ENCODE measurements at regions not wholly inside any gene's neighbourhood (a gene's known extent, or its start where the extent isn't known, plus 50 kb on each side); places are given as distances from the start of the nearest gene placed in this dataset.
"Not testable (repeated sequence)": the region's sequence is repeated elsewhere in the genome, so short reads cannot be mapped to it uniquely, and the experiment has no call there.

DNA sequence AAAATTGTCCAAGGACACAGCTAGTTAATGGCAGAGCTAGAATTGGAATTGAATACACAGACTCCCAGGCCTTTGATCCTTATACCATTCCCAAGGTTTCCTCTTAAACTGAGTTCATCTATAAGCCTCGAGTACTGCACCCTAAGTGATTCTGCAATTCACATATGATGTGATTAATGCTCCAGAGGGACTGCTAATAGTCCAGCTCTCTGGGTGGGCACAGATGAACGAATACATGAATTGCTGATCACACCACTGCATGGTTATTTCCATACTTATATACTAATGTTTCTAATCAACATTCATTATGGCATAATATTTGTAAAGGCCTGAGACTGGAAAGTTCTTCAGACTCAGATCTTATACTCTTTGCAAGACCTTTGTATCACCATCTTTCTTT is 101.8 kb downstream of the NUFIP1 start:
- no peak for DNase-seq

DNA sequence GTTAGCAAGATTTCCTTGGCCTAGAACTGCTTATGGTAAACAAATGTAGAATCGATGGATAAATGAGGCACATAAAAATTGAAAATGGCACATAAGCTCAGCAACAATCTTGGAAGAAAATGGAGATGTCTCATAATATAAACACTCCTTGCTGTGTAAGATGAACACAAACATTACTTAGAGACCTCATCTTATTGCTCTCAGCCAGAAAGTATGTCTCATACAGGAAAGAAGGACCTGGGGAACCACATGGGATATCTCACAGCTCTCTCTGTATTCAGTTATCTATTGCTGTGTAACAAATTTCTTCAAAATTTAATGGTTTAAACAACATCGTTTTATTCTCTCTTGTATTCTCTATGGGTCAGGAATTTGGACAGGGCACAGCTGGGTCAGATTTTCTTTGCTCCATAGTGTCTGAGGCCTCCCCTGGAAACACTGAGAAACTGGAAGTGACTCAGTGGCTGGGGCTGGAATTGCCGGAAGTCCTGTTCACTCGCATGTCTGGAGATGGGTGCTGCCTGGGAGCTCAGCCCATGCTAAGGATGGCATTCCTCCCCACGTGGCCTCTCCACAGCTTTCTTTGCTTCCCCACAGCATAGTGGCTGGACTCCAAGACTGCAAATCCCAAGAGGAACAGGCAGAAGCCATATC is 105.1 kb downstream of the NUFIP1 start:
- no peak for DNase-seq

DNA sequence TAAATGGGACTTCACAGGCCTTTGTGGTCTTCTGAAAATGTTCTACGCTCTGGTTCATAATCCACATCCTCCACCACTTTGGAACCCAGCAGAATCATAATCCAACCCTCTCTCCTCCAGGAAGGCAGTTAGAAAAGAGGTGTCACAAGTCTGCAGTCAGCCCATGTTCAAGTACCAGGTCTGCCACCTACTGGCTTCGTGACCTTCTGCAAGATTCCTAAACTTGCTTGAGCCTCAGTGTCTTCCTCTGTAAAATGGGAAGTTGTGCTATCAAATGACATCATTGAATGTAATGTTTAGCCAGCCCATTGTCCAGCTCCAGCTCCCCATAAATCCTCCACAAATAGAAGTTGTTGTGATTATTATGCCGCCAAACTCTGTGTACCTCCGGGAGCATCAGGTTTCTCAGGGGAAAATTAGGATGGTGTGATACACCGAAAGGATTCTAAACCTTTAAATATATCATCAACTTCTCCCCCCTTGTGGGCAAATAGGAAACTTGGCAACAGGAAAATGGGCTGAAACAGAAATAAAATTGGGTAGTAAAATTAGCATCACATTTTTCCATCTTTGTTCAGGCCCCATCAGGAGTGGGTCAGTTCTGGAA is 109.7 kb downstream of the NUFIP1 start:
- DNase-seq: no peak

DNA sequence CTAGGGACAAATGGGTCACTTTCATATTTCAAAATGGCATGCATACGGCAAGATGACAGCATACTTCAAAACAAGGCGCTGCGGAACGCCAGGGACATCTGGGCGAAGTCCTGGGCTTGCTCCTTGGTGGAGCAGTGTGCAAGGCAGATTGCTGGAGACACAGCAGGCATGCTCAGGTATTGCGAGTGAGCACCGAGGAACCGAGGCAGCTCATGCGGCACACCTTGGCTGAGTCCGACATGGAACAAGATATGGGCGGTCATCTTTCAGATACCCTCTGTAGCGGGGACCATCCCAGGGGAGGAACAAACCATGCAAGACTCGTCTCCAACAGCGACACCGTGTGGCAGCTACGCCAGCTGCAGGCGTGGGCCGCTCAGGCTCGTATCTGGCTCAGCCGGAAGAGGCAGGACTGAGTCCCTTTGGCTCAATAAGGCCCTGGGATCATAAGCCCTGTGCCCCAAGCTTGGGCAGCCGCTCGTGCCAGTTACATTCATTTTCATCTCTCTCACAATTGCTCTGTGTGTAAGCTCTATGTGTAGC is 112.4 kb downstream of the NUFIP1 start:
- DNase-seq: no peak

DNA sequence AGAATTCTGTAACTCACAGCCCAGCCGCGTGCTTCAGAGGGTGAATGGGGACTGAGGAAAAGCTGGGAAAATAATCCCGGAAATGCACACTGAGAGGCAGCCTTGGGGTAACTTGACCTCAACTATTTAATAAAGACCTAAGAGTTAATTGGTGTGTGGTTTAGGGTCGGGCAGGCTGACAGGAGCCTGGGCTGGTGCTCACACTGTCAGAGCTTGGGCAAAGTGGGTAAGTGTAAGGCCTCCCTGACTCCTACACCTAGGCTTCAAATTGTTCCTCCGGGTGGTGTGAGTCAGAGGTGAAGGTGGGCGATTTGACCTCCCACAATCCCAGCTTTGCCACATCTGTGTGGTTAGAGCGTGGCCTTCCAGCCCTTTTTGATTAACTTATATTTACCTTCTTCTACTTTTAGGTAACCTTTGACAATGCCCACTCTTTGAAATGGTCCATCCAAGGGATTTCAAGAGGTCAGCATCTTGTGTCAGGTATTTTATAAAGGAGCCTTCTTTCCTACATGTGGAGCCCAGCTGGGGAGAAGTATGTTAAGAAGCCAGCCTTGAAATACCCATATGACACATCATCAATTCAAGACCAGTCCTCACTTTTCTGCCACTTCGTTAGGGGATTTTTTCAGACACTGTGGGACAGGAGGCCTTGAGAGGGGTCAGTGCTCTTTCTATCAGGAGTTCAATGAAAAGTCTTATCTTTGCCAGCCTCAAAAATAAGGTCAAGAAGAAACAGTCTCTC is 114.2 kb downstream of the NUFIP1 start:
- DNase-seq: no peak

DNA sequence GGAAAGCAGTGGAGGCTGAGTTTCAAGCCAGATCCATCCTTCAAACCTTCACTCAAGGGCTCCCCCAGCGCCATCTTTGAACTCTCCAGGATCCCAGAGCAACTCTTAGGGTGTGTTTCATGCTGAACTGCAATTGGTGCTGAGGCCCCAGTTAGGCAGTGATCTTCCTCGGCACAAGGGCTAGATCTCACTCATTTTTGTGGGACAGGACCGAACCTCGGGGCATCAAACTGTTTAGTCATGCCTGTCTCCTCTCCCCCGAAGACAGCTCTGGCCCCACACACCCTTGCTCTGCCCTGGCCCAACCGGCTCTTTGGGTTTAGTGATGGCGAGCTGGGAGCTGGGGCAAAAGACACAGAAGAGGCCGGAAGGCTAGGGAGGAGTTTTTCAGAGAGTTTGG is 115.1 kb downstream of the NUFIP1 start:
- DNase-seq: no peak

DNA sequence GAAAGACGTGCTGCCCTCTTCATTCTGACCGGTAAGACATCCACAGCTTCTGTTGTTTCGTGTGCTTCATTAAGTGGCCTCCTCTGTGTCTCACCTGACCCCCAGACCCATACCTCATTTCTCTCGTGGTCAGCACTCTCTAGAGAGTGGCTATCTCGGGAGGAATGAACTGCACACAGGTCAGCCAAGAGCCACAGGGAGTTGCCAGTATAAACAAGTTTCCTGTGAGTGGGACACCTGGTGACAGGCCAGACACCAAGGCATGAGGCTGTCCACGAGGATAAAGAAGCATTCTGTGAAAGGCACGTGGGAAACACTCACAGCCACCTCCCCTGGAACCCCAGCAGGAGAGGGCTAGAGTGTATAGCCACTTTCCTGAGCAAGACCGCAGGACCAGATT is 115.8 kb downstream of the NUFIP1 start:
- DNase-seq: no peak

DNA sequence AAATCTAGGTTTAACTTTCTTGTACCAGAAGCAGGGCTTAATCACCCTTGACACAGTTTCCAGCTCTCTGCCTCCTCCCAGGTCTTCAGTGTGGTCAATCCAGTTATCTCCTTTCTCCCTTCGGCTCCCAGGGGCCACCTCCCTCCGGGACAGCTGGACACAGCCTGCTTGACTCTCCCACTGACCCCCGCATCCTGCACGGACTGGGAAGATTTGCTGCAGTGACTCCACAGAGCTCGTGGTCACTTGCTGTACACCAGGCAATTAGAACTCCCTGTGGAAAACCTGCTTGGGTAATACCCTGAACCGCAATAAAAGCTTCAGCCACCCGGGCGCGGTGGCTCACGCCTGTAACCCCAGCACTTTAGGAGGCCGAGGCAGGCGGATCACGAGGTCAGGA is 116.5 kb downstream of the NUFIP1 start:
- no peak for DNase-seq

DNA sequence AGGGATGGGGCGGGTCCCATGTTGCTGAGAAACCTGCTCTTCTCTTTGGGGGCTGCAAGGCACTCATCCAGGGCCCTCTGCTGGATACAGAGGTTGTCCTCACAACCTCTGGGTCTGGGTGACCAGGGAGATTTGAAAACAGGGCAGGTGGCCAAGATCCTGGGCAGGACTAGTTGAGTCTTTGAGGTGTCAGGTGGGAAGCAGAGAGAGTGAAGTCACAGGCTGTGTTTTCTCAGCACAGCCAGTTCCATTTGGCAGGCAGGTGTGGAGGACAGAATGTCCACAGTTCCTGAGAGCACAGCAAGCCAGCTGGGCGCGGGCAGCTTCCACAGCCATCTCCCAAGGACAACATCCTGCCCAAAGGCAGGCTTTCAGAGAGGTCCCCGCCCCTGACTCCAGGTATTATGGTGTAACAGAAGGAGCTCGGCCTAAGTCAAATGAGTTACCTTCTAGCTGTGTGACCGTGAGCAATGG is 118.8 kb downstream of the NUFIP1 start:
- no peak for DNase-seq

DNA sequence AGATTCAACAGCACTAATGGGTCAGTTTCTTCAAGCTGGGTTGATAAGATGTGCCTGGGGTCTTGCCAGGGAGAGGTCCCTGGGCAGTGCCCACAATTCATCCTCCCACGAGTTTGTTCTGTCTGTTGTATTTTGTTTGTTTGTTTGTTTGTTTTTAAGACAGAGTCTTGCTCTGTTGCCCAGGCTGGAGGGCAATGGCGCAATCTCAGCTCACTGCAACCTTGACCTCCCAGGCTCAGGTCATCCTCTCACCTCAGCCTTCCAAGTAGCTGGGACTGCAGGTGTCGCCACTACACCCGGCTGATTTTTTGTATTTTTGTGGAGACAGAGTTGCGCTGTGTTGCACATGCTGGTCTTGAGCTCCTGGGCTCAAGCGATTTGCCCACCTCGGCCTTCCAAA is 120.1 kb downstream of the NUFIP1 start:
- DNase-seq: no peak

DNA sequence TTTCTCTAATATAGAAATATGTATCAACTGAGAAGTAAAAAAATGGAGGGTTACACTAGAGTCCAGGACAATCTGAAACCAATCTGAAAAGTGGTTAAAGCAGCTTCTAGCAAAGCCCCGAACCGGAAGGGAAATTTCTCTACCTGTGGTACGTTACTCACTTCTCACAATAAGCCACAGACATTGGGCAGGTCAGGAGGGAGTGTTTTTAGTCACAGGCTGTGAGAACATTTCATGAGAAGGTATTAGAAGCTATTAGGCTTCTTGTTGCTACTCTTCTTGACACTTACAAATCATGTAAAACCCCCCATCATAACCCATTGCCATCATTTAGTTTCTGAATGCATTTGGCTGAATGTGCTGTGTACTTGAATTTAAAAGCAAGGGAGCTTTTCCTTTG is 120.9 kb downstream of the NUFIP1 start:
- no peak for DNase-seq

DNA sequence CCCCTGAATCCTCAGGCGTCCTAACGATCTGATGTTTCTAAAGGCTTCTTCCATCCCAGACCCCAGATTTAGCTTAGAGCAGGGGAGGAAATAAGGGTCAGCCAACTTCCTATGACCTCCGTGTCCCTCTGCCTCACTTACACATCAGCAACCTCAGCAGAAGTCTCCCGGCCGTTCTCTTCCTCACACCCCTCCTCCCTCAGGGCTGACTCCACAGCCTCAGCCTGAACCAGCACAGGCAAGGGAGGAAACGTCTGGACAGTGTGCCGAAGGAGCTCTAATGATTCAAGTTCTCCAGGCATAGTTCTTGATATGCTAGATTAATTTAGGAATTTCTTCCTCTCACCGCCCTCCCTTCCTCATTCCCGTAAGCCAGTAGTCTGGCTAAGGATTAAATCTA is 121.4 kb downstream of the NUFIP1 start:
- no peak for DNase-seq

DNA sequence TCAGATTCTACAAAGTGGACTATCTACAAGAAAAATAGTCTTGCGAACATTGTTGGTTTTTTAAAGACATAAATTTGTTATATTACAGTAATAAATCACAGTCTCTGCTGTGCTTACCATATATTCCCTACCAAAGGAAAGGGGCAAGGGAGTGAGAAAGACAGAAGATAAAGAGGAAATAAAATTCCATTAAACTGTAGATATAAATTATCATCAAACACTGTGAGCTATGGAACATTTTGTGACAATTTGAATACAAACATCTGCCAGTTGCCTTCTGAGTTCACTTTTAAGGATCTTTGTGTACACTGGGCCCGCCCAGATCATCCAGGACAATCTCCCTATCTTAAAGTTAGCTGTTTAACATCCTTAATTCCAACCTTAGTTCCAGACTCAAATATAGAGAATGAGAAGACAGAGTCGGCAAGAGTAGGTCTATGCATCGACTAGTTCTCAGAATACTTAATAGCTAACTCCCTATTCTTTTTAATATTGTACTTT is 122.8 kb downstream of the NUFIP1 start:
- no peak for DNase-seq

DNA sequence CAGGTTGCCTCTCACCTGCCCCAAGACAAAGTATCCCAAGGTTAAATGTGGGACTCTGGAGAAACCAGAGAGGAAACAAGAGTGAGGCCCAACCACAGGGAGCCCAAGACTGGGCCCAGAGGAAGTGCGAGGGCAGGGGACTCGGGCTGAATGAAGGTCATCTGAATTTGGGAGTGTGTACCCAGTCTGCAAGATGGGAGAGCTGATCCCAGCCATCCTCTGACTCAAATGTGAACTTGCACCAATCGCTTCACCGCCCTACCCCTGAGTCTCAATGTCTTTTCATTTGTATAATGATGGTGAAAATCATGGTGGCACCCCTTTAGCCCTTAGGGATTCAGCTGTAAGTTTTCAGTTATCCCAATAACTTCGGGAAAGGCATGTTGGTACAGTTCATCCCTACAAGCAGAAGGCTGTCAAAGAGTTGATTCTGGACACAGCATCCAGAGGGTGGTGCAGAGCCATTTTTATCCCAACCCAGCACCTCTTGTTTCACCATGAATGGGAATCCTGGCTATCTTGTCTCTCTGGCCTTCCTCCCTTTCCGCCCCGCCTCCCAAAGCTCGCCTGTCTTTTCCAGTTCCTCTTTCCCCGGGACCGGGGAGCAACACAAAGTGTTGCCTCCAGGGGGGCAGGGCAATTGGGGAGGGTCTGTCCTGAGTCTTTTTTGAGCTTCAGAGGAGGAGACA is 123.4 kb downstream of the NUFIP1 start:
- no peak for DNase-seq

DNA sequence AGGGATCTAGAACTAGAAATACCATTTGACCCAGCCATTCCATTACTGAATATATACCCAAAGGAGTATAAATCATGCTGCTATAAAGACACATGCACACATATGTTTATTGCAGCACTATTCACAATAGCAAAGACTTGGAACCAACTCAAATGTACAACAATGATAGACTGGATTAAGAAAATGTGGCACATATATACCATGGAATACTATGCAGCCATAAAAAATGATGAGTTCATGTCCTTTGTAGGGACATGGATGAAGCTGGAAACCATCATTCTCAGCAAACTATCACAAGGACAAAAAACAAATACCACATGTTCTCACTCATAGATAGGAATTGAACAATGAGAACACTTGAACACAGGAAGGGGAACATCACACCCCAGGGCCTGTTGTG is 125.6 kb downstream of the NUFIP1 start:
- DNase-seq: not testable (repeated sequence)

DNA sequence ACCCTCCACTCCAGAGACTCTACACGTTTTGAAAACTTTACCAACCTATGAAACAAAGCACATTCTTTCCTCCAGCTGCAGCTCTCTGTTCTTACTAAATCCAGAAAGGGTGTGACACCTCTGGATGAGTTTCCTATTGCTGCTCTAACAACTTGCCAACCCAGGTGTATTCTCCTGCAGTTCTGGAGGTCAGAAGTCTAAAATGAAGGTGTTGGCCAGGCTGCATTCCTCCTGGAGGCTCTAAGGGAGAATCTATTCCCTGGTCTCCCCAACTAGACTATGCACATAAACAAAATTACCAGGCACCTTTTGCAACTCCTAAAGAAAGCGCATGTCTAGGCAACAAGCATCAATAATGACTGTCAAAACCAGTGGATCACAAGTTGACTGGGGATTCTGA is 128.8 kb downstream of the NUFIP1 start:
- DNase-seq: no peak

DNA sequence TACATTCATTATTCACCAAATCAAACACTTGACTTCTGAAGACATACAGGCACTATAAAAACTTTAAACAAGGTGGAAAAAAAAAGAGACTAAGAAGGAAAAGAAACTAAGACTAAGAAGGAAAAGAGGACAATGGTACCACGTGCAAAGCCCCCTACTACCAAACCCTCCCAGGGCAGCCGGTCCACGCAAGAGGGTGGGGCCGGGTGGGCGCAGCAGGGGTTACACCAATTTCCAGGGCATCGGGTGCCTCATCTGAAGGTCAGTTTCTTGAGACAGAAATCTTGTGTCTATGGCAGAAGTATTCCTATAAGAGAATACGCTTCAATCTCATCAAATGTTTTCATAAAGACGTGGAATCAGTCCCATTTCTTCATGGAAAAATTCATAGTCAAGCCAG is 131.5 kb downstream of the NUFIP1 start:
- DNase-seq: no peak

DNA sequence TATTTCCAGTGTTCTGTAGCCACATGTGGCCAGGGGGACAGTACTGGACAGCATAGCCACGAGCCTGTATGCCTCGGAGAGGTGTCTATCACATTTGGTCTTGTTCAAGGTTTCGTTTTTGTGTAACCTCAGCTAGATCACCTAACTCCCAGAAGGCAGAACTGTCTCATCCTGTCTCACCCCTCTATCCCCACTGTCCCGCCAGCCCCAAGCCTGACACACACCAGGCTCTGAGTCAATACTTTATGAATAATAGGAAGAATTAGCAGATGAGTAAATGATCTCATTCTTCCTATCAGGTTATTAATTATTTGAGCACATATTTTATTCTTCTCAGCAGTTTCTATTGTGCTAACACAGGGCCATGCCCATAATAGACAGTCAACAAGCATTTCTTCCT is 132.2 kb downstream of the NUFIP1 start:
- DNase-seq: no peak

DNA sequence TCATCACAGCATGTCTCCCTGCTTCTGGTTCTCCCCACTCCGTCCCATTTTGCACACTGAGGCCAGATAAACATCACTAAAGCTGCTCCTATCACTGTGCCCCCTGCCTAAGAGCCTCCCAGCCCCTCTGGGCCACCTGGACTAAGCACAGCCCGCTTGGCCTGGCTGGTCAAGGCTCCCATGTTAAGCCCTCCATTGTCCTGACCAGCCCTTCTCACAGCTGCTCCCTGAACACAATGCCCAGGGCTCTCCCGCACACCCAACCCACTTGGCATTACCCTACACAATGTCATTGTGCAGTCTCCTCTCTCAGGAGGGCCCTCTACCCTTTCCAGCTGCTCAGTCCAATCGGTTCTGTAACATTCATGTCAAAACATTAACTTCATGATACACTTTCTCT is 133.4 kb downstream of the NUFIP1 start:
- no peak for DNase-seq

DNA sequence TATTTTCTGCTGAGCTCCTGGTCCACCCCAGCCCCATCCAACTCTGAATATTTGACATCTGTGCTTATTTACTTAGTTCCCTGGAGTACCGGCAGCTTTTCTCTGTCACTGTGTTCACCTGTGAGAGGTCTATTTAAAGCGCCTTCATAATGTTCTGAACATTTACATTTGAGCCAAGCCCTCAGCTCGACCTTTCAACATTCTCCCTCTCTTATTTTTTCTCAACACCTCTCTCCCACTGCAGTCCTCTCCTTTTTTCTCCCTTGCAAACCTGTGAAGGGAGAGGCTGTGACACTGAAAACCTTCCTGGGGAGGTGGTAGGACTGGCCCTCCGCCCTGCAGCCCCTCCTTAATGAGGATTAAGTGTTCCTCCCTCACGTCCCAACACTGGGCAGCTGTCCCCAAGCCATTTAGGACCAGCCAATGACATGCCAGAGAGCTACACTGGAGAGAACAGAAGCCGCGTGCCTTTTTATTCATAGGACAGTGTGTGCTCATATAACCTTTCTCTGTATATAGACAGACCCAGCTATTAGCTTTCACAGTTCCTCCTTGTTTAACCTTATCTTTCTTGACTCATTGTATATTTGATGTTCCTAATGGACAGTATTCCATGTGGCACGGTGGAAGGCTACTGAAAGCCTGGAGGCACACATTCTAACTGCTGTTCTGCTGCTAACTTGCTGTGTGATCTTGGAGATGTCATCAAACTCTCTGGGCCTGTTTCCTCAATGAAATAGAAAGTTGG is 134.8 kb downstream of the NUFIP1 start:
- no peak for DNase-seq

DNA sequence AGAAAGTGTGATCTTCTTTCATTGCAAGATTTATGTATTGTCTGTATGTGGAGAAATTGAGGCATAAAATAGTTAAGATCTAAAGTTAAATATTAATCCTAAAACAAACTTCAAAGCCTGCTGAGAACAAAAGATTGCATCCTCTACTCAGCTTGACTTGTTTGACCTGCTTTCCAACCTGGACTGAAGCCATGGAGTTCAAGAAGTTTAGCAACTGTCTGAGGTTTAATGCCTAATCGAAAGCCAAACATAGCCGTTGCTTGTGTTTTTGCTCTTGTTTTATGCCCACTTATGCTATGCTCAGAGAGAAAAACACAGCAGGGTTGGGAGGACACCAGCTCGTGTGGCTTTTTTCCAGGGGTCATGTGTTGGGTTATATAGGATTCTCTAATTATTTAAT is 135.6 kb downstream of the NUFIP1 start:
- DNase-seq: no peak

DNA sequence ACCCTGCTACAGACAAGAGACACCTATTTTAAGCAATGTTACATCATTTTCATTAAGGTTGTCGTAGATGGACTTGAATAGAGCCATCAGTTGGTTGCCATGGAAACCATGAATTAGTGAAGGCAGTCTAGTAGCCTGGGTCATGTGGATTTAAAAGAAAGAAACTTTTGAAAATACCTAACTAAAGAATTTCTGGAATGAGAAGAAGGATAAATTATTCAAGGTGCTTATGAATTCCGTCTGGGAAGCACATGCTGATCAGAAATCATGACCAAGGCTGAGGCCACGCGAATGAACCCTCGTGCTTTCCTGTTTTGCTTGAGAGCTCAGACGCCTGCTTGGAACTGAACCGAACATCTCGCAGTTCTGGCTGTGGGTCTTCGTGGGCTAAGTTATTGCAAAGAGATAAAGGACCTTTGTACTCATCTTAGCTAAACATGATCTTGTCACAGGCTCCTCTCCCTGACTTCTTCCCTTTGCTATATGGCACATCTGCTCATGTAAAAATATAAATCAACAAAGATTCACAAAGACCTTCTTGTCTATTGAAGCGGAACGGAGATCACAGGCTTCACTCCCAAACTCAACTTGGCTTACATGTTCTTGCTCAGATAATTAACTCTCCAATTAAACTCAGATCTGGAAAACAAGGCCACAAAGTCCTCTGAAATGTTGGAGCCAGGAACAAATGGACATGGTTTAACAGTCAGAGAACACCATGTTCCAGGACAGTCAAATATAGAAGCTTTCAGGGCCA is 140.2 kb downstream of the NUFIP1 start:
- no peak for DNase-seq
